SK-N-SH (cell line): ENCODE measurements at regions not wholly inside any gene's neighbourhood (a gene's known extent, or its start where the extent isn't known, plus 50 kb on each side); places are given as distances from the start of the nearest gene placed in this dataset.

Experiments
- CTCF ChIA-PET: fragments of 300-600, 350-600 bp; formaldehyde crosslinking; extraction: SDS; loops from one replicate; lab custom pipeline; 2021; lab: Yijun Ruan, JAX
- POLR2A ChIA-PET: fragments of 350-600 bp; sonication (Branson Sonifier 250); formaldehyde crosslinking; extraction: SDS; loops from one replicate; lab custom pipeline; 2020; ENCODE audit warnings: antibody characterized with exemption, inconsistent platforms; lab: Yijun Ruan, JAX
- DNase-seq: peaks from one replicate; pipeline ENCODE4 v3.0.0; 2012
- H2AFZ ChIP-seq: fragments of 200-600 bp; sonication (generic); 2 replicates; pipeline ENCODE4 v1.8.1; 2016; ENCODE audit warnings: antibody characterized with exemption, mild to moderate bottlenecking, low read depth
- H3F3A ChIP-seq: fragments of 200-600 bp; sonication (generic); replicated peaks from 2 replicates; pipeline ENCODE3; 2016; ENCODE audit warnings: antibody characterized with exemption, mild to moderate bottlenecking; ENCODE audit not compliant: insufficient read depth
- H3K27ac ChIP-seq, 2 experiments: fragments of 200-500 bp in 1 of 2; fragments of 200-600 bp in 1 of 2; sonication (Bioruptor generic) in 1 of 2; sonication (generic), shearing (Covaris generic) in 1 of 2; 2 replicates each; pipeline versions ENCODE4 v1.5.1 to v1.6.1; 2014 to 2016; ENCODE audit warnings: low read depth in 2 of 2, inconsistent platforms in 1 of 2, low read length in 1 of 2, mild to moderate bottlenecking in 1 of 2, mixed read lengths in 1 of 2
- H3K27me3 ChIP-seq: fragments of 200-600 bp; sonication (generic), shearing (Covaris generic); 2 replicates; pipeline ENCODE4 v1.6.1; 2016; ENCODE audit warnings: mixed run types; ENCODE audit not compliant: insufficient read depth
- H3K36me3 ChIP-seq, 2 experiments: fragments of 200-500 bp in 1 of 2; fragments of 200-600 bp in 1 of 2; sonication (Bioruptor generic) in 1 of 2; sonication (generic) in 1 of 2; replicated peaks in 1 of 2; 2 replicates each; pipeline versions ENCODE3 to v1.5.1; 2014 to 2016; ENCODE audit warnings: low read length in 1 of 2, mild to moderate bottlenecking in 1 of 2; ENCODE audit not compliant: insufficient read depth in 2 of 2, control insufficient read depth in 1 of 2
- H3K4me1 ChIP-seq, 2 experiments: fragments of 200-500 bp in 1 of 2; fragments of 200-600 bp in 1 of 2; sonication (Bioruptor generic) in 1 of 2; sonication (generic), shearing (Covaris generic) in 1 of 2; 2 replicates each; pipeline versions ENCODE4 v1.5.1 to v1.6.1; 2014 to 2016; ENCODE audit warnings: low read depth in 1 of 2, low read length in 1 of 2, mixed run types in 1 of 2; ENCODE audit not compliant: insufficient read depth in 2 of 2, control insufficient read depth in 1 of 2
- H3K4me2 ChIP-seq: fragments of 200-600 bp; sonication (generic), shearing (Covaris generic); 2 replicates; pipeline ENCODE4 v1.6.1; 2017; ENCODE audit warnings: mixed run types
- H3K4me3 ChIP-seq, 2 experiments: fragments of 200-500 bp in 1 of 2; fragments of 200-600 bp in 1 of 2; sonication (Bioruptor generic) in 1 of 2; sonication (generic), shearing (Covaris generic) in 1 of 2; 2 replicates each; pipeline versions ENCODE4 v1.5.1 to v1.8.1; 2014 to 2016; ENCODE audit warnings: low read depth in 2 of 2, inconsistent platforms in 1 of 2, low read length in 1 of 2, mild to moderate bottlenecking in 1 of 2, mixed read lengths in 1 of 2, moderate library complexity in 1 of 2
- H3K79me2 ChIP-seq: fragments of 200-600 bp; sonication (generic); 2 replicates; pipeline ENCODE4 v1.8.1; 2017; ENCODE audit warnings: mild to moderate bottlenecking; ENCODE audit not compliant: insufficient read depth
- H3K9ac ChIP-seq: fragments of 200-600 bp; sonication (generic); 2 replicates; pipeline ENCODE4 v1.6.1; 2017; ENCODE audit warnings: mixed run types
- H3K9me2 ChIP-seq: fragments of 200-600 bp; sonication (generic); 2 replicates; pipeline ENCODE4 v1.6.1; 2017; ENCODE audit warnings: mixed run types
- H3K9me3 ChIP-seq: fragments of 200-600 bp; sonication (generic); 2 replicates; pipeline ENCODE4 v1.6.1; 2017; ENCODE audit warnings: mixed run types, mild to moderate bottlenecking, moderate library complexity
- H4K20me1 ChIP-seq: fragments of 200-600 bp; sonication (generic); 2 replicates; pipeline ENCODE4 v1.6.1; 2017; ENCODE audit warnings: mild to moderate bottlenecking, mixed run types; ENCODE audit not compliant: insufficient read depth
- ELF1 ChIP-seq: IDR thresholded peaks from 2 replicates; pipeline ENCODE4 v1.4.0; 2012
- FOSL2 ChIP-seq: IDR thresholded peaks from 2 replicates; pipeline ENCODE4 v1.4.0; 2012; ENCODE audit warnings: low read depth, mild to moderate bottlenecking, moderate library complexity, borderline replicate concordance
- GATA2 ChIP-seq: sonication (generic); formaldehyde crosslinking; IDR thresholded peaks from 2 replicates; pipeline ENCODE4 v1.5.0; 2020; ENCODE audit warnings: mild to moderate bottlenecking, missing genetic modification reagents
- JUND ChIP-seq: IDR thresholded peaks from 2 replicates; pipeline ENCODE4 v1.4.0; 2012
- MEF2A ChIP-seq: IDR thresholded peaks from 2 replicates; pipeline ENCODE4 v1.4.0; 2012; ENCODE audit warnings: low read depth, borderline replicate concordance
- MXI1 ChIP-seq: IDR thresholded peaks from 2 replicates; pipeline ENCODE4 v1.6.1; 2012; ENCODE audit warnings: mild to moderate bottlenecking, low read depth, low read length, improper control_type of control experiment
- NFIC ChIP-seq: IDR thresholded peaks from 2 replicates; pipeline ENCODE4 v1.4.0; 2012; ENCODE audit warnings: borderline replicate concordance
- RCOR1 ChIP-seq: fragments of 150-350 bp; IDR thresholded peaks from 2 replicates; pipeline ENCODE4 v1.6.1; 2017; ENCODE audit warnings: antibody characterized with exemption, low read length
- RFX5 ChIP-seq: IDR thresholded peaks from 2 replicates; pipeline ENCODE4 v1.6.1; 2012; ENCODE audit warnings: mild to moderate bottlenecking, improper control_type of control experiment, low read length
- SIN3A ChIP-seq: IDR thresholded peaks from 2 replicates; pipeline ENCODE4 v1.6.1; 2012; ENCODE audit warnings: low read depth, mild to moderate bottlenecking, low read length, moderate library complexity, borderline replicate concordance
- SMC3 ChIP-seq: IDR thresholded peaks from 2 replicates; pipeline ENCODE4 v1.6.1; 2012; ENCODE audit warnings: low read depth, low read length, improper control_type of control experiment
- WGBS: methylation state at CpG from one replicate; pipeline ENCODE4 v1.1.6; 2017; ENCODE audit warnings: low lambda C conversion rate; 5-methylcytosine and 5-hydroxymethylcytosine counted together
- TF ChIP-seq, protein P1 (sequence below): fragments of 150-350 bp; IDR thresholded peaks from 2 replicates; pipeline ENCODE4 v1.6.1; 2016; ENCODE audit warnings: mild to moderate bottlenecking, low read depth, low read length
- TF ChIP-seq, protein P2 (sequence below): IDR thresholded peaks from 2 replicates; pipeline ENCODE4 v1.4.0; 2012; ENCODE audit warnings: low read depth, borderline replicate concordance
- TF ChIP-seq, protein P3 (sequence below): IDR thresholded peaks from 2 replicates; pipeline ENCODE4 v1.4.0; 2012; ENCODE audit warnings: low read depth, borderline replicate concordance

DNA sequence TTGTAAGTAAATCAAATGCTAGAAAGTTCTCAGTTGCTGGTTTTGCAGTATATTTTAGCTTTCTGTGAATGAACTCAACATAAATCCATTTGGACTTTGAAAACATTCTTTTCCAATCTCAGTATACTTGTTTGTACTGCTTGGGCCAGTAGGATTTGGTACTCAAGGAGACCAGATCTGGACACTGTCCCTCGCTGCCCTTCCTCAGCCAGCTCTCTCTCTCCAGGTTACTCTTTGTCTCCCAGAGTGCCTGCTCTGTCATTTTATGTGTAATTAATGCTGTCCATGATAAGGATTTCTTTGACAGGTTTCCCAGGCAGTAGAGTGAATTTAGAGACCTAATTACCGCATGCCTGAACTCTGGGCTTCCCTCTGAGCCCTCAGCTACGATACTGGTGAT is 344.6 kb upstream of the SGCD start:
- H3F3A ChIP-seq, result no peaks in the 10 kb centered on the region
- CTCF ChIA-PET, result interaction anchor here (1.0 kb wide), 1 partner anchor 39 kb away, joined by 3 read pairs; no protein-coding TSS in a partner anchor
- no peak overlapping the region for H3K9ac ChIP-seq
- no peak overlapping the region for H3K4me3 ChIP-seq
- H3K4me1 ChIP-seq, result no peaks in the 10 kb centered on the region
- POLR2A ChIA-PET, result no interaction called here
- no peak overlapping the region for H2AFZ ChIP-seq
- no peaks in the 10 kb centered on the region for H3K9me2 ChIP-seq
- 40% methylated on average over 3 of the region's 3 CpGs for WGBS
- TF ChIP-seq FOSL2 (no peak), JUND (no peak), NFIC (no peak), MXI1 (no peak), MEF2A (no peak), ELF1 (no peak), SIN3A (no peak), SMC3 (no peak), RCOR1 (no peak)
- TF ChIP-seq, protein P1, sequence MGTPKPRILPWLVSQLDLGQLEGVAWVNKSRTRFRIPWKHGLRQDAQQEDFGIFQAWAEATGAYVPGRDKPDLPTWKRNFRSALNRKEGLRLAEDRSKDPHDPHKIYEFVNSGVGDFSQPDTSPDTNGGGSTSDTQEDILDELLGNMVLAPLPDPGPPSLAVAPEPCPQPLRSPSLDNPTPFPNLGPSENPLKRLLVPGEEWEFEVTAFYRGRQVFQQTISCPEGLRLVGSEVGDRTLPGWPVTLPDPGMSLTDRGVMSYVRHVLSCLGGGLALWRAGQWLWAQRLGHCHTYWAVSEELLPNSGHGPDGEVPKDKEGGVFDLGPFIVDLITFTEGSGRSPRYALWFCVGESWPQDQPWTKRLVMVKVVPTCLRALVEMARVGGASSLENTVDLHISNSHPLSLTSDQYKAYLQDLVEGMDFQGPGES, result no peak
- TF ChIP-seq, protein P2, sequence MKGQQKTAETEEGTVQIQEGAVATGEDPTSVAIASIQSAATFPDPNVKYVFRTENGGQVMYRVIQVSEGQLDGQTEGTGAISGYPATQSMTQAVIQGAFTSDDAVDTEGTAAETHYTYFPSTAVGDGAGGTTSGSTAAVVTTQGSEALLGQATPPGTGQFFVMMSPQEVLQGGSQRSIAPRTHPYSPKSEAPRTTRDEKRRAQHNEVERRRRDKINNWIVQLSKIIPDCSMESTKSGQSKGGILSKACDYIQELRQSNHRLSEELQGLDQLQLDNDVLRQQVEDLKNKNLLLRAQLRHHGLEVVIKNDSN, result no peak
- H3K27ac ChIP-seq, result no peak overlapping the region
- no peaks in the 10 kb centered on the region for H4K20me1 ChIP-seq
- H3K36me3 ChIP-seq, result no peaks in the 10 kb centered on the region
- no peak for DNase-seq
- no peaks in the 10 kb centered on the region for H3K27me3 ChIP-seq
- H3K79me2 ChIP-seq, result no peaks in the 10 kb centered on the region
- no peak overlapping the region for H3K4me2 ChIP-seq
- no peaks in the 10 kb centered on the region for H3K9me3 ChIP-seq

- Histone ChIP-seq H3K4me2 (no peak overlapping the region), H3K79me2 (no peaks in the 10 kb centered on the region), H3K27me3 (no peaks in the 10 kb centered on the region), H3F3A (no peaks in the 10 kb centered on the region), H4K20me1 (no peaks in the 10 kb centered on the region), H3K9me2 (no peaks in the 10 kb centered on the region), H3K36me3 (no peaks in the 10 kb centered on the region), H3K4me1 (no peaks in the 10 kb centered on the region)
- WGBS, result 34% methylated on average over 3 of the region's 3 CpGs
- DNase-seq, result no peak
- no peak for TF ChIP-seq RFX5
- no peak for TF ChIP-seq GATA2
- TF ChIP-seq SIN3A, result no peak
- TF ChIP-seq, protein P3, sequence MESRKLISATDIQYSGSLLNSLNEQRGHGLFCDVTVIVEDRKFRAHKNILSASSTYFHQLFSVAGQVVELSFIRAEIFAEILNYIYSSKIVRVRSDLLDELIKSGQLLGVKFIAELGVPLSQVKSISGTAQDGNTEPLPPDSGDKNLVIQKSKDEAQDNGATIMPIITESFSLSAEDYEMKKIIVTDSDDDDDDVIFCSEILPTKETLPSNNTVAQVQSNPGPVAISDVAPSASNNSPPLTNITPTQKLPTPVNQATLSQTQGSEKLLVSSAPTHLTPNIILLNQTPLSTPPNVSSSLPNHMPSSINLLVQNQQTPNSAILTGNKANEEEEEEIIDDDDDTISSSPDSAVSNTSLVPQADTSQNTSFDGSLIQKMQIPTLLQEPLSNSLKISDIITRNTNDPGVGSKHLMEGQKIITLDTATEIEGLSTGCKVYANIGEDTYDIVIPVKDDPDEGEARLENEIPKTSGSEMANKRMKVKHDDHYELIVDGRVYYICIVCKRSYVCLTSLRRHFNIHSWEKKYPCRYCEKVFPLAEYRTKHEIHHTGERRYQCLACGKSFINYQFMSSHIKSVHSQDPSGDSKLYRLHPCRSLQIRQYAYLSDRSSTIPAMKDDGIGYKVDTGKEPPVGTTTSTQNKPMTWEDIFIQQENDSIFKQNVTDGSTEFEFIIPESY, result no peak
- TF ChIP-seq, all 33 proteins: peak for 0
- Histone ChIP-seq H3K9me3 (no peaks in the 10 kb centered on the region), H3K27ac (no peak overlapping the region), H3K4me3 (no peak overlapping the region), H2AFZ (no peak overlapping the region), H3K9ac (no peak overlapping the region)
- POLR2A ChIA-PET, result no interaction called here
- CTCF ChIA-PET, result no interaction called here
Measured at GRCh38 chr5:155983954-155984353, 343.0 kb upstream of the SGCD start.
